Calu3 (cell line): ENCODE measurements at regions not wholly inside any gene's neighbourhood (a gene's known extent, or its start where the extent isn't known, plus 50 kb on each side); places are given as distances from the start of the nearest gene placed in this dataset.

ENCODE experiments used
- BruUV-seq: library from RNA; stranded (reverse); fragments of 400-500 nt; replicated peaks from 2 replicates; lab custom pipeline; 2021; lab: Mats Ljungman, UMichigan
- CTCF ChIA-PET: fragments of 300-600 bp; sonication (Branson Sonifier 250); formaldehyde crosslinking; loops from one replicate; lab custom pipeline; 2022; ENCODE audit warnings: antibody characterized with exemption; lab: Charles Lee
- DNase-seq: peaks from one replicate; pipeline ENCODE4 v3.0.0; 2022
- H3K27ac Mint-ChIP-seq: one replicate; pipeline ENCODE4 v1.8.0; 2022; ENCODE audit warnings: mixed read lengths; ENCODE audit not compliant: unreplicated experiment
- H3K27me3 Mint-ChIP-seq: one replicate; pipeline ENCODE4 v1.8.0; 2022; ENCODE audit warnings: mixed read lengths; ENCODE audit not compliant: unreplicated experiment
- H3K36me3 Mint-ChIP-seq: one replicate; pipeline ENCODE4 v1.8.0; 2022; ENCODE audit warnings: mild to moderate bottlenecking, moderate library complexity, mixed read lengths; ENCODE audit not compliant: insufficient read depth, unreplicated experiment
- H3K4me1 Mint-ChIP-seq: one replicate; pipeline ENCODE4 v1.8.0; 2022; ENCODE audit warnings: mild to moderate bottlenecking, low read depth, mixed read lengths; ENCODE audit not compliant: unreplicated experiment
- H3K4me3 Mint-ChIP-seq: one replicate; pipeline ENCODE4 v1.8.0; 2022; ENCODE audit warnings: mild to moderate bottlenecking, low read depth, moderate library complexity, mixed read lengths; ENCODE audit not compliant: unreplicated experiment
- H3K9me3 Mint-ChIP-seq: one replicate; pipeline ENCODE4 v1.8.0; 2022; ENCODE audit warnings: low read depth, mixed read lengths; ENCODE audit not compliant: unreplicated experiment
- CTCF ChIP-seq: fragments of 200-600 bp; IDR thresholded peaks from one replicate; pipeline ENCODE4 v1.8.0; 2022; ENCODE audit warnings: antibody characterized with exemption; ENCODE audit not compliant: unreplicated experiment
- intact Hi-C: fragments of 100-400 bp; cut with micrococcal nuclease; formaldehyde crosslinking; loops from one replicate; pipeline ENCODE4 v1.10.0; 2022; ENCODE audit not compliant: unreplicated experiment

GRCh38 chr3:78427303-78427702, 1340.5 kb downstream of the ROBO1 start:
- no peak for TF ChIP-seq CTCF
- H3K27me3 Mint-ChIP-seq, result no peaks in the 10 kb centered on the region
- H3K9me3 Mint-ChIP-seq, result no peaks in the 10 kb centered on the region
- no peak for DNase-seq
- no TSS peak for BruUV-seq
- intact Hi-C loops, result no loop called here
- no peak overlapping the region for H3K4me3 Mint-ChIP-seq
- H3K4me1 Mint-ChIP-seq, result no peaks in the 10 kb centered on the region
- no peaks in the 10 kb centered on the region for H3K36me3 Mint-ChIP-seq
- H3K27ac Mint-ChIP-seq, result no peak overlapping the region
- CTCF ChIA-PET, result no interaction called here

GRCh38 chr3:78430741-78431140, 1337.1 kb downstream of the ROBO1 start:
- CTCF ChIA-PET, result no interaction called here
- no peaks in the 10 kb centered on the region for H3K9me3 Mint-ChIP-seq
- intact Hi-C loops, result no loop called here
- no peaks in the 10 kb centered on the region for H3K27me3 Mint-ChIP-seq
- H3K36me3 Mint-ChIP-seq, result no peaks in the 10 kb centered on the region
- TF ChIP-seq CTCF, result no peak
- H3K4me3 Mint-ChIP-seq, result no peak overlapping the region
- no peaks in the 10 kb centered on the region for H3K4me1 Mint-ChIP-seq
- BruUV-seq, result no TSS peak
- DNase-seq, result no peak
- no peak overlapping the region for H3K27ac Mint-ChIP-seq

- Mint-ChIP-seq H3K36me3 (no peaks in the 10 kb centered on the region), H3K9me3 (no peaks in the 10 kb centered on the region), H3K27ac (no peak overlapping the region), H3K4me1 (no peaks in the 10 kb centered on the region), H3K27me3 (no peaks in the 10 kb centered on the region), H3K4me3 (no peak overlapping the region)
- intact Hi-C loops, result no loop called here
- CTCF ChIA-PET, result no interaction called here
- no peak for TF ChIP-seq CTCF
- DNase-seq, result no peak
- no TSS peak for BruUV-seq
Measured at GRCh38 chr3:78434801-78435200, 1333.0 kb downstream of the ROBO1 start.

- intact Hi-C loops, result no loop called here
- no TSS peak for BruUV-seq
- TF ChIP-seq CTCF, result no peak
- Mint-ChIP-seq H3K27ac (no peak overlapping the region), H3K36me3 (no peaks in the 10 kb centered on the region), H3K4me3 (no peak overlapping the region), H3K4me1 (no peaks in the 10 kb centered on the region), H3K27me3 (no peaks in the 10 kb centered on the region), H3K9me3 (no peaks in the 10 kb centered on the region)
- CTCF ChIA-PET, result no interaction called here
- DNase-seq, result no peak
Measured at GRCh38 chr3:78455166-78455565, 1312.6 kb downstream of the ROBO1 start.
